ENCODE measurements at regions not wholly inside any gene's neighbourhood (a gene's known extent, or its start where the extent isn't known, plus 50 kb on each side); places are given as distances from the start of the nearest gene placed in this dataset.
"Not testable (repeated sequence)": the region's sequence is repeated elsewhere in the genome, so short reads cannot be mapped to it uniquely, and the experiment has no call there.

- H3K4me3 ChIP-seq (replicated peaks in 1 of 3): no peak overlapping the region
- no peaks in the 10 kb centered on the region for H3K36me3 ChIP-seq
- WGBS, 2 donors: 80 to 82% methylated on average over 38 of the region's 38 CpGs
- no peaks in the 10 kb centered on the region for H3K9me3 ChIP-seq
- TF ChIP-seq CTCF (IDR thresholded peaks at IDR 0.05) (no peak), POLR2A (IDR thresholded peaks at IDR 0.05) (no peak)
- H3K27ac ChIP-seq: no peak overlapping the region
- peaks cover 21 to 26% of the 10 kb centered on the region in 2 donors for H3K4me1 ChIP-seq
- H3K27me3 ChIP-seq: no peaks in the 10 kb centered on the region
- intact Hi-C loops (cut with DNase I): no loop called here
- DNase-seq: no peak
Measured at GRCh38 chr16:85284141-85284817, 172.0 kb upstream of the CIBAR2 start.

- WGBS, 2 donors: 78 to 80% methylated on average over 6 to 7 of the region's 7 CpGs
- H3K36me3 ChIP-seq: no peaks in the 10 kb centered on the region
- no peak for DNase-seq
- TF ChIP-seq CTCF (IDR thresholded peaks at IDR 0.05): no peak
- TF ChIP-seq POLR2A (IDR thresholded peaks at IDR 0.05): no peak
- intact Hi-C loops (cut with DNase I): no loop called here
- H3K4me3 ChIP-seq (replicated peaks in 1 of 3): no peak overlapping the region
- peaks cover 15 to 16% of the 10 kb centered on the region in 2 donors for H3K4me1 ChIP-seq
- H3K27ac ChIP-seq: peak overlapping the region; percentile 52 to 76 (median 54)
- H3K27me3 ChIP-seq: no peaks in the 10 kb centered on the region
- no peaks in the 10 kb centered on the region for H3K9me3 ChIP-seq
Measured at GRCh38 chr16:85285681-85286065, 173.4 kb upstream of the CIBAR2 start.

- peaks cover 15 to 16% of the 10 kb centered on the region in 2 donors for H3K4me1 ChIP-seq
- H3K4me3 ChIP-seq (replicated peaks in 1 of 3): no peak overlapping the region
- TF ChIP-seq CTCF (IDR thresholded peaks at IDR 0.05): no peak
- TF ChIP-seq POLR2A (IDR thresholded peaks at IDR 0.05): no peak
- H3K9me3 ChIP-seq: no peaks in the 10 kb centered on the region
- H3K27ac ChIP-seq: peak overlapping the region; percentile 52 to 76 (median 54)
- H3K27me3 ChIP-seq: no peaks in the 10 kb centered on the region
- H3K36me3 ChIP-seq: no peaks in the 10 kb centered on the region
- WGBS, 2 donors: 37 to 55% methylated on average over 25 to 27 of the region's 29 CpGs
- intact Hi-C loops (cut with DNase I): no loop called here
- DNase-seq: peak; percentile 86 to 91
Measured at GRCh38 chr16:85286066-85286831, 174.0 kb upstream of the CIBAR2 start.

- intact Hi-C loops (cut with DNase I): no loop called here
- TF ChIP-seq POLR2A (IDR thresholded peaks at IDR 0.05): no peak
- no peak for TF ChIP-seq CTCF (IDR thresholded peaks at IDR 0.05)
- peaks cover 15 to 16% of the 10 kb centered on the region in 2 donors for H3K4me1 ChIP-seq
- peak overlapping the region in 1 of 3 donors; percentile 46 for H3K27ac ChIP-seq
- DNase-seq: no peak
- H3K4me3 ChIP-seq (replicated peaks in 1 of 3): no peak overlapping the region
- no peaks in the 10 kb centered on the region for H3K27me3 ChIP-seq
- 87 to 89% methylated on average over 31 to 33 of the region's 34 CpGs for WGBS, 2 donors
- H3K36me3 ChIP-seq: no peaks in the 10 kb centered on the region
- no peaks in the 10 kb centered on the region for H3K9me3 ChIP-seq
Measured at GRCh38 chr16:85286951-85287814, 174.9 kb upstream of the CIBAR2 start.

- H3K4me3 ChIP-seq (replicated peaks in 1 of 3); DNase-seq; H3K27me3 ChIP-seq; H3K9me3 ChIP-seq; H3K27ac ChIP-seq; H3K36me3 ChIP-seq; intact Hi-C loops (cut with DNase I): not testable (repeated sequence)
- 96 to 97% methylated on average over 13 of the region's 13 CpGs for WGBS, 2 donors
- H3K4me1 ChIP-seq: peaks cover 15 to 16% of the 10 kb centered on the region in 2 donors
Measured at GRCh38 chr16:85287815-85288109, 175.5 kb upstream of the CIBAR2 start.

Measured in thyroid gland (tissue), 4 donors.